WTC11 (cell line): ENCODE measurements at regions not wholly inside any gene's neighbourhood (a gene's known extent, or its start where the extent isn't known, plus 50 kb on each side); places are given as distances from the start of the nearest gene placed in this dataset.

Source experiments
- ATAC-seq: fragments of 200-7000 bp; cut with Tn5 transposase; 2 replicates; pipeline ENCODE4 v1.10.0; 2021; ENCODE audit warnings: mild to moderate bottlenecking, moderate library complexity
- CTCF ChIA-PET: fragments of 300-600 bp; sonication (Branson Sonifier 250); formaldehyde crosslinking; loops from one replicate; lab custom pipeline; 2021; ENCODE audit warnings: antibody characterized with exemption; lab: Charles Lee
- POLR2A ChIA-PET: fragments of 350-600 bp; sonication (Branson Sonifier 250); formaldehyde crosslinking; loops from one replicate; lab custom pipeline; 2021; ENCODE audit warnings: antibody characterized with exemption; lab: Charles Lee
- DNase-seq: peaks from one replicate; pipeline ENCODE4 v3.0.0; 2021; ENCODE audit warnings: low spot score
- H3K27ac Mint-ChIP-seq: 2 replicates; pipeline ENCODE4 v1.8.0; 2021; ENCODE audit warnings: mixed read lengths
- H3K27me3 Mint-ChIP-seq: 2 replicates; pipeline ENCODE4 v1.8.0; 2021; ENCODE audit warnings: low read depth, mild to moderate bottlenecking, moderate library complexity, mixed read lengths
- H3K36me3 Mint-ChIP-seq: 2 replicates; pipeline ENCODE4 v1.8.0; 2021; ENCODE audit warnings: mixed read lengths
- H3K4me1 Mint-ChIP-seq: 2 replicates; pipeline ENCODE4 v1.8.0; 2022; ENCODE audit warnings: mixed read lengths
- H3K4me3 Mint-ChIP-seq: 2 replicates; pipeline ENCODE4 v1.8.0; 2021; ENCODE audit warnings: mild to moderate bottlenecking, moderate library complexity, mixed read lengths
- H3K9me3 Mint-ChIP-seq: 2 replicates; pipeline ENCODE4 v1.8.0; 2021; ENCODE audit warnings: mixed read lengths
- CREM ChIP-seq: sonication (generic); formaldehyde crosslinking; IDR thresholded peaks from 2 replicates; pipeline ENCODE4 v1.8.1; 2022; ENCODE audit warnings: mild to moderate bottlenecking, missing genetic modification reagents, moderate library complexity
- ELF4 ChIP-seq: sonication (generic); formaldehyde crosslinking; IDR thresholded peaks from 2 replicates; pipeline ENCODE4 v1.8.1; 2022; ENCODE audit warnings: low read depth, mild to moderate bottlenecking, moderate library complexity, missing genetic modification reagents
- ESRRA ChIP-seq: sonication (generic); formaldehyde crosslinking; IDR thresholded peaks from 2 replicates; pipeline ENCODE4 v1.8.1; 2022; ENCODE audit warnings: mild to moderate bottlenecking, missing genetic modification reagents, borderline replicate concordance
- JAZF1 ChIP-seq: fragments of 250-450 bp; sonication (Bioruptor Pico); IDR thresholded peaks from 2 replicates; pipeline ENCODE4 v1.9.0; 2021; ENCODE audit warnings: moderate library complexity, mild to moderate bottlenecking, inconsistent platforms
- NR2C2 ChIP-seq: sonication (generic); formaldehyde crosslinking; IDR thresholded peaks from 2 replicates; pipeline ENCODE4 v1.8.0; 2022; ENCODE audit warnings: mild to moderate bottlenecking, missing genetic modification reagents
- PRRX2 ChIP-seq: fragments of 250-450 bp; sonication (Bioruptor Pico); IDR thresholded peaks from 2 replicates; pipeline ENCODE4 v1.8.0; 2021; ENCODE audit warnings: mild to moderate bottlenecking
- RELA ChIP-seq: sonication (generic); formaldehyde crosslinking; IDR thresholded peaks from 2 replicates; pipeline ENCODE4 v1.8.1; 2022; ENCODE audit warnings: missing genetic modification reagents, mild to moderate bottlenecking, borderline replicate concordance
- SMAD4 ChIP-seq: sonication (generic); formaldehyde crosslinking; IDR thresholded peaks from 2 replicates; pipeline ENCODE4 v1.8.0; 2022; ENCODE audit warnings: mild to moderate bottlenecking, missing genetic modification reagents
- TEAD1 ChIP-seq: sonication (generic); formaldehyde crosslinking; IDR thresholded peaks from 2 replicates; pipeline ENCODE4 v1.8.0; 2022; ENCODE audit warnings: mild to moderate bottlenecking, missing genetic modification reagents
- ZNF219 ChIP-seq: sonication (generic); formaldehyde crosslinking; IDR thresholded peaks from 2 replicates; pipeline ENCODE4 v1.8.0; 2023; ENCODE audit warnings: missing genetic modification reagents, mild to moderate bottlenecking, borderline replicate concordance
- ZNF232 ChIP-seq: sonication (generic); formaldehyde crosslinking; IDR thresholded peaks from 2 replicates; pipeline ENCODE4 v1.8.0; 2022; ENCODE audit warnings: mild to moderate bottlenecking, missing genetic modification reagents
- ZNF671 ChIP-seq: fragments of 250-450 bp; sonication (Bioruptor Pico); IDR thresholded peaks from 2 replicates; pipeline ENCODE4 v1.8.0; 2021; ENCODE audit warnings: mild to moderate bottlenecking
- TF ChIP-seq, protein P1 (sequence below): sonication (generic); formaldehyde crosslinking; IDR thresholded peaks from 2 replicates; pipeline ENCODE4 v1.8.1; 2022; ENCODE audit warnings: mild to moderate bottlenecking, missing genetic modification reagents, moderate library complexity, borderline replicate concordance
- TF ChIP-seq, protein P2 (sequence below): fragments of 250-450 bp; sonication (Bioruptor Pico); IDR thresholded peaks from 2 replicates; pipeline ENCODE4 v1.8.0; 2021; ENCODE audit warnings: mild to moderate bottlenecking
- TF ChIP-seq, protein P3 (sequence below): fragments of 250-450 bp; sonication (Bioruptor Pico); IDR thresholded peaks from 2 replicates; pipeline ENCODE4 v2.1.2; 2022; ENCODE audit warnings: mild to moderate bottlenecking, moderate library complexity
- TF ChIP-seq, protein P4 (sequence below): fragments of 250-450 bp; sonication (Bioruptor Pico); IDR thresholded peaks from 2 replicates; pipeline ENCODE4 v1.9.0; 2021; ENCODE audit warnings: mild to moderate bottlenecking
- TF ChIP-seq, protein P5 (sequence below): sonication (generic); formaldehyde crosslinking; IDR thresholded peaks from 2 replicates; pipeline ENCODE4 v1.8.1; 2022; ENCODE audit warnings: missing genetic modification reagents, borderline replicate concordance
- TF ChIP-seq, protein P6 (sequence below): fragments of 250-450 bp; sonication (Bioruptor Pico); IDR thresholded peaks from 2 replicates; pipeline ENCODE4 v1.9.0; 2021; ENCODE audit warnings: mild to moderate bottlenecking, borderline replicate concordance

DNA sequence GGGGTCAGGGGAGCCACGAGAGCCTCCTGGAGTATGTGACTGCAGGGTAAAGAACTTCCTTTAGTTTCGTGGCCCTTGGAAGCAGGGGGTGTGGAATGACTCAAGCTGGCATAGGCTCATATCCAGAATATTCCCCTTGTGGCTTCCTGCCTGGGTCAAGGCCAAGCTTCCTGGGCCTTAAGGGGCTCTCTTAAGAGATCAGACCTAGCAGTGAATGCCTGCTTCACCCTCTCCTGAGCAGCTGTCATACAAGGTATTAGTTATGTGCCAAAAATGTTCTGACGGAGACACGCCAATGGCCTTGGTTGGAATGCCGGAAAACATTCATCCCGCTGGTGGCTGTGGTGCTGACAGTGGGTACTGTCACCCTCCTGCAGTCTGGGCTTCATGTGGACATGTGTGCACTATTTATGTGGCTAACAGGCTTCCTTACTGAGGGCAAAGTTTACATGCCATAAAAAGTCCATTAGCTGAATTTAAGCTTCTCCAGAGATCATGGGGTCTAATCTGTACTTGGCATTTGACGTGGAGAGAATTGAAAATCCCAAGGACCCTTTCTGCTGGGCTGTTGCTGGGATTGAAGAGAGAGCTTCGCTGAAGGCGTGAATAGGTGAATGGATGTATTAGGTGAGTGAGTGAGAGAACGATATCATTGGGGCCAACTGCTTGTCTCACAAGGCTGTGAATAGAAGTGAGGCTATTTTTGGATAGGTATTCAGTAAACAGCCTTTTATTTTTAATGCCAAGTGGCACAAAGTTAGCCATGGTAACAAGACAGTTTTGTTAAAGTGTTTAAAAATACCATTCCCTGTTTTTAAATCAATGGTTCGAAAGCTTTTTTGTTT lies 156.8 kb downstream of the MACROH2A1 start:
- ATAC-seq (no peak), DNase-seq (no peak)
- H3K4me3 Mint-ChIP-seq: no peak overlapping the region
- POLR2A ChIA-PET: no interaction called here
- no peak for TF ChIP-seq JAZF1 (CRISPR knock-in tag)
- TF ChIP-seq, protein P1, sequence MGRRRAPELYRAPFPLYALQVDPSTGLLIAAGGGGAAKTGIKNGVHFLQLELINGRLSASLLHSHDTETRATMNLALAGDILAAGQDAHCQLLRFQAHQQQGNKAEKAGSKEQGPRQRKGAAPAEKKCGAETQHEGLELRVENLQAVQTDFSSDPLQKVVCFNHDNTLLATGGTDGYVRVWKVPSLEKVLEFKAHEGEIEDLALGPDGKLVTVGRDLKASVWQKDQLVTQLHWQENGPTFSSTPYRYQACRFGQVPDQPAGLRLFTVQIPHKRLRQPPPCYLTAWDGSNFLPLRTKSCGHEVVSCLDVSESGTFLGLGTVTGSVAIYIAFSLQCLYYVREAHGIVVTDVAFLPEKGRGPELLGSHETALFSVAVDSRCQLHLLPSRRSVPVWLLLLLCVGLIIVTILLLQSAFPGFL: no peak
- H3K36me3 Mint-ChIP-seq: no peaks in the 10 kb centered on the region
- no peaks in the 10 kb centered on the region for H3K9me3 Mint-ChIP-seq
- CTCF ChIA-PET: no interaction called here
- H3K27ac Mint-ChIP-seq: no peak overlapping the region
- peaks cover 18% of the 10 kb centered on the region for H3K4me1 Mint-ChIP-seq
- no peaks in the 10 kb centered on the region for H3K27me3 Mint-ChIP-seq

DNA sequence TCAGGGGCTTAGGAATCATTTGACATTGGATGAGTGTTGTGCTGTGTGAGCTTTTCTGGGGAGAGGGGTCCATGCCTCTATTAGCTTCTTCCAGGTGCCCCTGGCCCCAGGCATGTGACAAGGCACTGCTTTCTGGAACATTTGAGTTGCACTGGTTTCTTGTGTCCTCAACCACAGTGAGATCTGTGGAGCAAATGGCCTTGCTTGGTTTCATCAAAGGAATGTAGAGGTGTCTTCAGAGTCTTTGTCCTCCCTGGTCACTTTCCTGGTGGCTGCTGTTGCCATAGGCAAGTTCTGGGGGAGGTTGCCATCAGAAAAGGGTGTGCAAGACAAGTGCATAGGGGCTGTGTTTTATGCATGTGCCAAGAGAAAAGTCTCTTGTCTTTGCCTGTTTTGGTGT lies 157.5 kb downstream of the MACROH2A1 start:
- ChIA-PET CTCF (no interaction called here), POLR2A (no interaction called here)
- no peaks in the 10 kb centered on the region for H3K27me3 Mint-ChIP-seq
- no peak overlapping the region for H3K4me3 Mint-ChIP-seq
- no peak overlapping the region for H3K27ac Mint-ChIP-seq
- no peak for TF ChIP-seq NR2C2
- no peak for TF ChIP-seq TEAD1 (CRISPR knock-in tag)
- no peak for TF ChIP-seq ELF4 (CRISPR knock-in tag)
- no peak for TF ChIP-seq CREM (CRISPR knock-in tag)
- TF ChIP-seq, protein P2, sequence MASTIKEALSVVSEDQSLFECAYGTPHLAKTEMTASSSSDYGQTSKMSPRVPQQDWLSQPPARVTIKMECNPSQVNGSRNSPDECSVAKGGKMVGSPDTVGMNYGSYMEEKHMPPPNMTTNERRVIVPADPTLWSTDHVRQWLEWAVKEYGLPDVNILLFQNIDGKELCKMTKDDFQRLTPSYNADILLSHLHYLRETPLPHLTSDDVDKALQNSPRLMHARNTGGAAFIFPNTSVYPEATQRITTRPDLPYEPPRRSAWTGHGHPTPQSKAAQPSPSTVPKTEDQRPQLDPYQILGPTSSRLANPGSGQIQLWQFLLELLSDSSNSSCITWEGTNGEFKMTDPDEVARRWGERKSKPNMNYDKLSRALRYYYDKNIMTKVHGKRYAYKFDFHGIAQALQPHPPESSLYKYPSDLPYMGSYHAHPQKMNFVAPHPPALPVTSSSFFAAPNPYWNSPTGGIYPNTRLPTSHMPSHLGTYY (CRISPR knock-in tag): no peak
- TF ChIP-seq, protein P3, sequence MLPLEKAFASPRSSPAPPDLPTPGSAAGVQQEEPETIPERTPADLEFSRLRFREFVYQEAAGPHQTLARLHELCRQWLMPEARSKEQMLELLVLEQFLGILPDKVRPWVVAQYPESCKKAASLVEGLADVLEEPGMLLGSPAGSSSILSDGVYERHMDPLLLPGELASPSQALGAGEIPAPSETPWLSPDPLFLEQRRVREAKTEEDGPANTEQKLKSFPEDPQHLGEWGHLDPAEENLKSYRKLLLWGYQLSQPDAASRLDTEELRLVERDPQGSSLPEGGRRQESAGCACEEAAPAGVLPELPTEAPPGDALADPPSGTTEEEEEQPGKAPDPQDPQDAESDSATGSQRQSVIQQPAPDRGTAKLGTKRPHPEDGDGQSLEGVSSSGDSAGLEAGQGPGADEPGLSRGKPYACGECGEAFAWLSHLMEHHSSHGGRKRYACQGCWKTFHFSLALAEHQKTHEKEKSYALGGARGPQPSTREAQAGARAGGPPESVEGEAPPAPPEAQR (CRISPR knock-in tag): no peak
- no peak for TF ChIP-seq SMAD4 (CRISPR knock-in tag)
- TF ChIP-seq, protein P4, sequence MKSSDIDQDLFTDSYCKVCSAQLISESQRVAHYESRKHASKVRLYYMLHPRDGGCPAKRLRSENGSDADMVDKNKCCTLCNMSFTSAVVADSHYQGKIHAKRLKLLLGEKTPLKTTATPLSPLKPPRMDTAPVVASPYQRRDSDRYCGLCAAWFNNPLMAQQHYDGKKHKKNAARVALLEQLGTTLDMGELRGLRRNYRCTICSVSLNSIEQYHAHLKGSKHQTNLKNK (CRISPR knock-in tag): no peak
- TF ChIP-seq ZNF232: no peak
- TF ChIP-seq ESRRA: no peak
- TF ChIP-seq, protein P5, sequence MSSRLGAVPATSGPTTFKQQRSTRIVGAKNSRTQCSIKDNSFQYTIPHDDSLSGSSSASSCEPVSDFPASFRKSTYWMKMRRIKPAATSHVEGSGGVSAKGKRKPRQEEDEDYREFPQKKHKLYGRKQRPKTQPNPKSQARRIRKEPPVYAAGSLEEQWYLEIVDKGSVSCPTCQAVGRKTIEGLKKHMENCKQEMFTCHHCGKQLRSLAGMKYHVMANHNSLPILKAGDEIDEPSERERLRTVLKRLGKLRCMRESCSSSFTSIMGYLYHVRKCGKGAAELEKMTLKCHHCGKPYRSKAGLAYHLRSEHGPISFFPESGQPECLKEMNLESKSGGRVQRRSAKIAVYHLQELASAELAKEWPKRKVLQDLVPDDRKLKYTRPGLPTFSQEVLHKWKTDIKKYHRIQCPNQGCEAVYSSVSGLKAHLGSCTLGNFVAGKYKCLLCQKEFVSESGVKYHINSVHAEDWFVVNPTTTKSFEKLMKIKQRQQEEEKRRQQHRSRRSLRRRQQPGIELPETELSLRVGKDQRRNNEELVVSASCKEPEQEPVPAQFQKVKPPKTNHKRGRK (CRISPR knock-in tag): no peak
- TF ChIP-seq RELA (CRISPR knock-in tag): no peak
- no peaks in the 10 kb centered on the region for H3K9me3 Mint-ChIP-seq
- H3K4me1 Mint-ChIP-seq: peaks cover 17% of the 10 kb centered on the region
- DNase-seq (no peak), ATAC-seq (no peak)
- no peaks in the 10 kb centered on the region for H3K36me3 Mint-ChIP-seq

DNA sequence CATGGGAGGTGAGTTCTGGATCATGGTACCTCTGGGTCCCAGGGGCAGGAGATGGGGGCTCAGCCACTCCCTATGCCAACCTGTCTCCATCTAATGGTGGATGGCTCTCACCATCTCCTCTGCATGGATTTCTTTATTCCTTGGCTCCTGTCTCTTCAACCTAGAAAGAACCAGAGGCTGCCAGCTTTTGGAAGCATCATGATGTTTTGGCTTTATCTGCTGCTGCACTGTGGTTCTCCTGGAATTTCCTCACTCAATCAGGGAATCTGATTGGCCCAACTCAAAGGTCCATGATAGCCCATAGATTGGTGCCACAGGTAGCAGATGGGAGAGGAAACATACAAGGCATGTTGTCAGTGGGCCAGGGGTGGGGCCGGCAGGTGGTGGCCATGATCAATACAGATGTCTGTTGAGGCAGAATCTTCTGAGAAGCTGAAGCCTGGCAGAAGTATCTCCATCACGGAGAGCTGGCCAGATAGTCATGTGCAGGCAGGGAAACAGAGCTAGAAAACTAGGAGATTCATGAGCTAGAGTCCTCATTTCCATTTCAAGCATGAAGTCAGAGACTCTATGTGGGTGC lies 158.2 kb downstream of the MACROH2A1 start:
- no peak for ATAC-seq
- H3K9me3 Mint-ChIP-seq: no peaks in the 10 kb centered on the region
- no peak overlapping the region for H3K27ac Mint-ChIP-seq
- H3K27me3 Mint-ChIP-seq: no peaks in the 10 kb centered on the region
- H3K36me3 Mint-ChIP-seq: no peaks in the 10 kb centered on the region
- H3K4me1 Mint-ChIP-seq: peaks cover 17% of the 10 kb centered on the region
- ChIA-PET CTCF (no interaction called here), POLR2A (no interaction called here)
- no peak for DNase-seq
- H3K4me3 Mint-ChIP-seq: no peak overlapping the region
- TF ChIP-seq PRRX2 (CRISPR knock-in tag) (no peak), ZNF219 (no peak), ZNF671 (no peak)
- TF ChIP-seq, protein P6, sequence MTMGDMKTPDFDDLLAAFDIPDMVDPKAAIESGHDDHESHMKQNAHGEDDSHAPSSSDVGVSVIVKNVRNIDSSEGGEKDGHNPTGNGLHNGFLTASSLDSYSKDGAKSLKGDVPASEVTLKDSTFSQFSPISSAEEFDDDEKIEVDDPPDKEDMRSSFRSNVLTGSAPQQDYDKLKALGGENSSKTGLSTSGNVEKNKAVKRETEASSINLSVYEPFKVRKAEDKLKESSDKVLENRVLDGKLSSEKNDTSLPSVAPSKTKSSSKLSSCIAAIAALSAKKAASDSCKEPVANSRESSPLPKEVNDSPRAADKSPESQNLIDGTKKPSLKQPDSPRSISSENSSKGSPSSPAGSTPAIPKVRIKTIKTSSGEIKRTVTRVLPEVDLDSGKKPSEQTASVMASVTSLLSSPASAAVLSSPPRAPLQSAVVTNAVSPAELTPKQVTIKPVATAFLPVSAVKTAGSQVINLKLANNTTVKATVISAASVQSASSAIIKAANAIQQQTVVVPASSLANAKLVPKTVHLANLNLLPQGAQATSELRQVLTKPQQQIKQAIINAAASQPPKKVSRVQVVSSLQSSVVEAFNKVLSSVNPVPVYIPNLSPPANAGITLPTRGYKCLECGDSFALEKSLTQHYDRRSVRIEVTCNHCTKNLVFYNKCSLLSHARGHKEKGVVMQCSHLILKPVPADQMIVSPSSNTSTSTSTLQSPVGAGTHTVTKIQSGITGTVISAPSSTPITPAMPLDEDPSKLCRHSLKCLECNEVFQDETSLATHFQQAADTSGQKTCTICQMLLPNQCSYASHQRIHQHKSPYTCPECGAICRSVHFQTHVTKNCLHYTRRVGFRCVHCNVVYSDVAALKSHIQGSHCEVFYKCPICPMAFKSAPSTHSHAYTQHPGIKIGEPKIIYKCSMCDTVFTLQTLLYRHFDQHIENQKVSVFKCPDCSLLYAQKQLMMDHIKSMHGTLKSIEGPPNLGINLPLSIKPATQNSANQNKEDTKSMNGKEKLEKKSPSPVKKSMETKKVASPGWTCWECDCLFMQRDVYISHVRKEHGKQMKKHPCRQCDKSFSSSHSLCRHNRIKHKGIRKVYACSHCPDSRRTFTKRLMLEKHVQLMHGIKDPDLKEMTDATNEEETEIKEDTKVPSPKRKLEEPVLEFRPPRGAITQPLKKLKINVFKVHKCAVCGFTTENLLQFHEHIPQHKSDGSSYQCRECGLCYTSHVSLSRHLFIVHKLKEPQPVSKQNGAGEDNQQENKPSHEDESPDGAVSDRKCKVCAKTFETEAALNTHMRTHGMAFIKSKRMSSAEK (CRISPR knock-in tag): no peak
